CD4-positive, CD25-positive, alpha-beta regulatory T cell (primary cell): ENCODE measurements at regions not wholly inside any gene's neighbourhood (a gene's known extent, or its start where the extent isn't known, plus 50 kb on each side); places are given as distances from the start of the nearest gene placed in this dataset.

ENCODE experiments used
- ATAC-seq, 2 donors: fragments of 150-1000 bp; cut with Tn5 transposase; one replicate each; pipeline ENCODE4 v1.10.0; 2021; ENCODE audit warnings: low read depth in 2 of 2, moderate number of reproducible peaks in 2 of 2, moderate library complexity in 1 of 2
- DNase-seq, 3 donors: peaks; one replicate each; pipeline versions ENCODE4 v3.0.0 to v3.0.0-alpha.2; 2012 to 2022; ENCODE audit warnings: mixed read lengths in 1 of 3
- H3K27ac ChIP-seq: one replicate; pipeline ENCODE4 v1.7.0; 2013; ENCODE audit warnings: mild to moderate bottlenecking, low read length; ENCODE audit not compliant: insufficient read depth, poor library complexity, severe bottlenecking
- H3K27me3 ChIP-seq: one replicate; pipeline ENCODE4 v1.7.0; 2013; ENCODE audit warnings: low read length; ENCODE audit not compliant: control insufficient read depth, insufficient read depth
- H3K36me3 ChIP-seq: one replicate; pipeline ENCODE4 v1.7.0; 2013; ENCODE audit warnings: mild to moderate bottlenecking, low read length, moderate library complexity; ENCODE audit not compliant: control insufficient read depth, insufficient read depth
- H3K4me1 ChIP-seq: 2 replicates; pipeline ENCODE4 v1.7.0; 2013; ENCODE audit warnings: mild to moderate bottlenecking, low read length; ENCODE audit not compliant: insufficient read depth, control insufficient read depth, poor library complexity, severe bottlenecking
- H3K4me3 ChIP-seq: one replicate; pipeline ENCODE4 v1.7.0; 2013; ENCODE audit warnings: low read depth, mild to moderate bottlenecking, low read length, moderate library complexity
- H3K9me3 ChIP-seq, 2 experiments: 1 replicate in 1 of 2; 2 replicates in 1 of 2; pipeline ENCODE4 v1.7.0; 2013; ENCODE audit warnings: low read length in 2 of 2, mild to moderate bottlenecking in 1 of 2, moderate library complexity in 1 of 2; ENCODE audit not compliant: control insufficient read depth in 2 of 2
- H3K27ac Mint-ChIP-seq, 3 donors: one replicate each; pipeline ENCODE4 v1.8.0; 2020 to 2022; ENCODE audit warnings: mild to moderate bottlenecking in 3 of 3, mixed read lengths in 3 of 3, moderate library complexity in 2 of 3
- H3K27me3 Mint-ChIP-seq: one replicate; pipeline ENCODE4 v1.8.0; 2022; ENCODE audit warnings: mild to moderate bottlenecking, mixed read lengths
- H3K36me3 Mint-ChIP-seq: one replicate; pipeline ENCODE4 v1.8.0; 2020; ENCODE audit warnings: mixed read lengths
- H3K4me1 Mint-ChIP-seq, 4 donors: one replicate each; pipeline ENCODE4 v1.8.0; 2020 to 2022; ENCODE audit warnings: mixed read lengths in 4 of 4, mild to moderate bottlenecking in 1 of 4
- H3K4me3 Mint-ChIP-seq, 4 donors: one replicate each; pipeline ENCODE4 v1.8.0; 2020 to 2022; ENCODE audit warnings: mild to moderate bottlenecking in 4 of 4, mixed read lengths in 4 of 4, moderate library complexity in 3 of 4
- H3K9me3 Mint-ChIP-seq, 7 donors: one replicate each; pipeline ENCODE4 v1.8.0; 2020 to 2022; ENCODE audit warnings: mixed read lengths in 7 of 7, mild to moderate bottlenecking in 3 of 7, moderate library complexity in 2 of 7

DNA sequence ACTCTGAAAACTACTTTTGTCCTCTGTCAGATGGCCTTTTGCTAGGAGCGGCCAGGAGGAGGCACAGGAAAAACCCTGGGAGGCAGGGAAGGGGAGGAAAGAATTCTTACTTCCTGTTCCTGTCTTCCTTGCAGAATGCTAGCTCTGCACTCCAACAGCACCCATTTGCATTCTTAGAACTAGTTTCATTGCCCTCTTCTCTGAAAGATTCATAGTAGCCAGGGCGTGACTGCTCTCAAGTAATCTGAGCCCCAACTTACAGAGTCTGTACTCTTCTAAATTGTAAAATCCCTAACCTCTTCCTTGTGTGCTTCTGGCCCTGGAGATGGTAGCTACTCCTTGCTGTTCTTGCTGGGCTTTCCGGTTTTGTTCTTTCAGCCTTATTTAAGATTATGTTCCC is 75.3 kb upstream of the STEAP1 start:
- peaks cover 0 to 10% (median 0%) of the 10 kb centered on the region in 7 donors for H3K9me3 Mint-ChIP-seq
- ATAC-seq: no peak
- H3K27ac ChIP-seq: no peak overlapping the region
- no peaks in the 10 kb centered on the region for H3K27me3 ChIP-seq
- H3K4me3 Mint-ChIP-seq: no peak overlapping the region
- H3K4me1 ChIP-seq: no peaks in the 10 kb centered on the region
- H3K36me3 Mint-ChIP-seq: no peaks in the 10 kb centered on the region
- no peak overlapping the region for H3K27ac Mint-ChIP-seq
- H3K9me3 ChIP-seq: no peaks in the 10 kb centered on the region
- H3K4me1 Mint-ChIP-seq: no peaks in the 10 kb centered on the region
- DNase-seq: no peak
- no peak overlapping the region for H3K4me3 ChIP-seq
- no peaks in the 10 kb centered on the region for H3K36me3 ChIP-seq
- no peaks in the 10 kb centered on the region for H3K27me3 Mint-ChIP-seq

DNA sequence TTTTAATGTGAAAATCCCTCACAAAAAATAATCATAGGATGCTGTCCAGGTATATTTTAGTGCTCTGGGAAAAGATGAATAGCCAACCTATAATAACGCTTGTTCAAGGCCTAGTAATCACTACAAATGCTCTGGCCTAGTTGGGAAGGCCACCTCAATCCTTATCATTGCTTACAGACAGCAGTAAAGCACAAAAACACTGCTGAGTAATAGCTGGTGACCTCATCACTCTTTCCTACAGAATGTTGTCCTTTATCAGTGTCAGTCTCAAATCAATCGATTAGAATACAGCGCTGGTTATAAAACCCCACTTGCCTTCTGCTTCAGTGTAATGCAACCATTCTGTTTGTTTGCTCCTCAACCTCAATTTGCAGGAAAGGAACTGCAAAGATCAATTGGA is 72.6 kb upstream of the STEAP1 start:
- H3K9me3 Mint-ChIP-seq: peaks cover 0 to 8% (median 0%) of the 10 kb centered on the region in 7 donors
- no peaks in the 10 kb centered on the region for H3K4me1 Mint-ChIP-seq
- Histone ChIP-seq H3K27me3 (no peaks in the 10 kb centered on the region), H3K36me3 (no peaks in the 10 kb centered on the region), H3K27ac (no peak overlapping the region), H3K4me1 (no peaks in the 10 kb centered on the region), H3K4me3 (no peak overlapping the region), H3K9me3 (no peaks in the 10 kb centered on the region)
- no peaks in the 10 kb centered on the region for H3K36me3 Mint-ChIP-seq
- DNase-seq (no peak), ATAC-seq (no peak)
- H3K27me3 Mint-ChIP-seq: no peaks in the 10 kb centered on the region
- H3K4me3 Mint-ChIP-seq: no peak overlapping the region
- H3K27ac Mint-ChIP-seq: no peak overlapping the region

- DNase-seq: no peak
- H3K4me1 Mint-ChIP-seq: no peaks in the 10 kb centered on the region
- H3K9me3 Mint-ChIP-seq: peaks cover 0 to 8% (median 0%) of the 10 kb centered on the region in 7 donors
- Histone ChIP-seq H3K4me1 (no peaks in the 10 kb centered on the region), H3K9me3 (no peaks in the 10 kb centered on the region), H3K4me3 (no peak overlapping the region), H3K27me3 (no peaks in the 10 kb centered on the region), H3K27ac (no peak overlapping the region), H3K36me3 (no peaks in the 10 kb centered on the region)
- no peak overlapping the region for H3K27ac Mint-ChIP-seq
- no peak for ATAC-seq
- H3K36me3 Mint-ChIP-seq: no peaks in the 10 kb centered on the region
- H3K4me3 Mint-ChIP-seq: no peak overlapping the region
- no peaks in the 10 kb centered on the region for H3K27me3 Mint-ChIP-seq
Measured at GRCh38 chr7:90092506-90092905, 61.8 kb upstream of the STEAP1 start.

- Mint-ChIP-seq H3K27me3 (no peaks in the 10 kb centered on the region), H3K36me3 (no peaks in the 10 kb centered on the region), H3K4me1 (no peaks in the 10 kb centered on the region), H3K9me3 (peaks cover 0 to 8% (median 0%) of the 10 kb centered on the region in 7 donors), H3K4me3 (no peak overlapping the region), H3K27ac (no peak overlapping the region)
- Histone ChIP-seq H3K27ac (no peak overlapping the region), H3K4me1 (no peaks in the 10 kb centered on the region), H3K4me3 (no peak overlapping the region), H3K9me3 (no peaks in the 10 kb centered on the region), H3K36me3 (no peaks in the 10 kb centered on the region), H3K27me3 (no peaks in the 10 kb centered on the region)
- DNase-seq: no peak
- ATAC-seq: no peak
Measured at GRCh38 chr7:90094030-90094429, 60.2 kb upstream of the STEAP1 start.
